A549 (cell line): ENCODE measurements at regions not wholly inside any gene's neighbourhood (a gene's known extent, or its start where the extent isn't known, plus 50 kb on each side); places are given as distances from the start of the nearest gene placed in this dataset.

Experiments
- EP300 ChIP-seq, 2 experiments: fragments of >200 bp; sonication (Bioruptor Twin); formaldehyde crosslinking; IDR thresholded peaks; 2 replicates in 1 of 2; 3 replicates in 1 of 2; pipeline ENCODE4 v1.6.1; 2016 to 2017
- MAFK ChIP-seq: fragments of 450-650 bp; IDR thresholded peaks from 2 replicates; pipeline ENCODE4 v1.6.1; 2014; ENCODE audit not compliant: partially characterized antibody
- POLR2A ChIP-seq: IDR thresholded peaks from 2 replicates; pipeline ENCODE4 v1.6.1; 2012; ENCODE audit warnings: mild to moderate bottlenecking, low read length
- RAD21 ChIP-seq, 2 experiments: fragments of >200 bp in 1 of 2; sonication (Bioruptor Twin) in 1 of 2; formaldehyde crosslinking in 1 of 2; IDR thresholded peaks in 1 of 2; conservative IDR thresholded peaks in 1 of 2; 2 replicates in 1 of 2; 3 replicates in 1 of 2; pipeline ENCODE4 v1.6.1; 2012 to 2018; ENCODE audit warnings: inconsistent platforms in 1 of 2

GRCh38 chr11:103586756-103587155 lies 449.7 kb upstream of the DDI1 start:
- no peak for TF ChIP-seq POLR2A
- no peak for TF ChIP-seq MAFK
- TF ChIP-seq EP300 (IDR thresholded peaks at IDR 0.05) = no peak
- TF ChIP-seq RAD21 (conservative IDR thresholded peaks at IDR 0.05 in 1 of 2, IDR thresholded peaks at IDR 0.05 in 1 of 2) = no peak
